Endothelial cell of umbilical vein (primary cell): ENCODE measurements at regions not wholly inside any gene's neighbourhood (a gene's known extent, or its start where the extent isn't known, plus 50 kb on each side); places are given as distances from the start of the nearest gene placed in this dataset.

Experiments
- BruUV-seq: library from RNA; stranded (reverse); fragments of 400-500 nt; replicated peaks from 2 replicates; lab custom pipeline; 2021; lab: Mats Ljungman, UMichigan
- CTCF ChIA-PET: fragments of 300-600, 350-600 bp; sonication (Branson Sonifier 250); formaldehyde crosslinking; loops from one replicate; lab custom pipeline; 2021; ENCODE audit warnings: antibody characterized with exemption, inconsistent platforms; lab: Charles Lee
- POLR2A ChIA-PET: fragments of 300-600, 350-600 bp; sonication (Branson Sonifier 250); formaldehyde crosslinking; loops from one replicate; lab custom pipeline; 2021; ENCODE audit warnings: antibody characterized with exemption, inconsistent platforms; lab: Charles Lee
- DNase-seq: peaks from one replicate; pipeline ENCODE4 v3.0.0-alpha.2; 2011; ENCODE audit warnings: low read depth, low spot score
- FAIRE-seq: peaks from 2 replicates; lab custom pipeline; 2011; peaks lifted over from hg19 to GRCh38; lab: Jason Lieb, UNC
- H2AFZ ChIP-seq: 2 replicates; pipeline ENCODE4 v1.6.0; 2012; ENCODE audit warnings: low read depth, low read length, control low read depth, inconsistent platforms
- H3K27ac ChIP-seq: 2 replicates; pipeline ENCODE4 v1.5.1; 2011; ENCODE audit warnings: low read depth, mild to moderate bottlenecking, control low read depth, low read length, moderate library complexity; ENCODE audit not compliant: insufficient read depth
- H3K27me3 ChIP-seq, 2 experiments: 2 replicates each; pipeline versions ENCODE4 v1.6.0 to v1.6.1; 2011; ENCODE audit warnings: low read length in 2 of 2, mixed read lengths in 1 of 2; ENCODE audit not compliant: control insufficient read depth in 2 of 2, insufficient read depth in 2 of 2
- H3K36me3 ChIP-seq, 2 experiments: 2 replicates in 1 of 2; 3 replicates in 1 of 2; pipeline ENCODE4 v1.5.1; 2011; ENCODE audit warnings: low read length in 2 of 2, mild to moderate bottlenecking in 1 of 2, moderate library complexity in 1 of 2; ENCODE audit not compliant: control insufficient read depth in 2 of 2, insufficient read depth in 2 of 2; ENCODE audit errors: extremely low read depth in 1 of 2
- H3K4me1 ChIP-seq: 3 replicates; pipeline ENCODE4 v1.5.1; 2011; ENCODE audit warnings: mild to moderate bottlenecking, low read length; ENCODE audit not compliant: control insufficient read depth, insufficient read depth; ENCODE audit errors: extremely low read depth
- H3K4me2 ChIP-seq: 2 replicates; pipeline ENCODE4 v1.6.1; 2011; ENCODE audit warnings: low read length, control low read depth, mixed read lengths; ENCODE audit not compliant: insufficient read depth
- H3K4me3 ChIP-seq, 3 experiments: fragments of 200-600 bp in 1 of 3; sonication (generic), shearing (Covaris generic) in 1 of 3; replicated peaks in 1 of 3; 2 replicates each; pipeline ENCODE4 v1.5.1; 2011 to 2016; ENCODE audit warnings: control low read depth in 3 of 3, low read length in 3 of 3, mild to moderate bottlenecking in 2 of 3, inconsistent platforms in 1 of 3, low read depth in 1 of 3, moderate library complexity in 1 of 3; ENCODE audit not compliant: insufficient read depth in 1 of 3
- H3K79me2 ChIP-seq: 2 replicates; pipeline ENCODE4 v1.6.0; 2012; ENCODE audit warnings: low read length, inconsistent platforms; ENCODE audit not compliant: control insufficient read depth, insufficient read depth
- H3K9ac ChIP-seq: replicated peaks from 2 replicates; pipeline ENCODE3; 2011; ENCODE audit warnings: low read length, control low read depth; ENCODE audit not compliant: insufficient read depth; ENCODE audit errors: extremely low read depth
- H3K9me1 ChIP-seq: replicated peaks from 3 replicates; pipeline ENCODE4 v1.6.0; 2011; ENCODE audit warnings: mild to moderate bottlenecking, low read length; ENCODE audit not compliant: control insufficient read depth, insufficient read depth; ENCODE audit errors: extremely low read depth
- H3K9me3 ChIP-seq: replicated peaks from 2 replicates; pipeline ENCODE4 v1.5.1; 2012; ENCODE audit warnings: low read length, inconsistent platforms; ENCODE audit not compliant: control insufficient read depth, insufficient read depth
- H4K20me1 ChIP-seq: replicated peaks from 2 replicates; pipeline ENCODE3; 2011; ENCODE audit warnings: mild to moderate bottlenecking, low read length; ENCODE audit not compliant: control insufficient read depth, insufficient read depth; ENCODE audit errors: extremely low read depth
- EZH2 ChIP-seq: IDR thresholded peaks from 2 replicates; pipeline ENCODE4 v1.6.1; 2012; ENCODE audit warnings: borderline replicate concordance, low read depth, mild to moderate bottlenecking, moderate library complexity, low read length, inconsistent platforms; ENCODE audit not compliant: severe bottlenecking
- FOS ChIP-seq: IDR thresholded peaks from 2 replicates; pipeline ENCODE4 v1.6.1; 2011; ENCODE audit warnings: mild to moderate bottlenecking, low read length, moderate library complexity, borderline replicate concordance; ENCODE audit not compliant: insufficient read depth
- GATA2 ChIP-seq: IDR thresholded peaks from 2 replicates; pipeline ENCODE4 v1.7.0; 2011; ENCODE audit warnings: low read depth, mild to moderate bottlenecking, moderate library complexity, mixed read lengths, low read length; ENCODE audit not compliant: insufficient read length, insufficient read depth
- JUN ChIP-seq: IDR thresholded peaks from 2 replicates; pipeline ENCODE4 v1.6.1; 2011; ENCODE audit warnings: borderline replicate concordance, low read depth; ENCODE audit not compliant: insufficient read length, insufficient read depth
- MAX ChIP-seq: IDR thresholded peaks from 2 replicates; pipeline ENCODE4 v1.6.1; 2011; ENCODE audit not compliant: insufficient read depth, insufficient read length
- MYC ChIP-seq: IDR thresholded peaks from one replicate; pipeline ENCODE4 v1.6.1; 2011; ENCODE audit warnings: mild to moderate bottlenecking, low read depth, low read length
- POLR2A ChIP-seq: IDR thresholded peaks from 2 replicates; pipeline ENCODE4 v1.6.1; 2012; ENCODE audit warnings: low read depth, mild to moderate bottlenecking, control low read depth, low read length
- POLR2AphosphoS5 ChIP-seq: IDR thresholded peaks from 2 replicates; pipeline ENCODE4 v1.6.1; 2012; ENCODE audit warnings: low read depth, mild to moderate bottlenecking, control low read depth, low read length, moderate library complexity; ENCODE audit not compliant: insufficient read depth
- dilution Hi-C: fragments of 300-500 bp; cut with MboI; formaldehyde crosslinking; loops from one replicate; pipeline ENCODE4 v1.15.0; 2019; ENCODE audit warnings: low sequenced_read_pairs; ENCODE audit not compliant: extremely low pct_ligation_motif_present
- intact Hi-C: fragments of 100-400 bp; cut with micrococcal nuclease; formaldehyde crosslinking; loops from one replicate; pipeline ENCODE4 v1.10.0; 2022
- TF ChIP-seq, protein P1 (sequence below), 2 donors: IDR thresholded peaks; 1 replicate in 1 of 2; 2 replicates in 1 of 2; pipeline ENCODE4 v1.5.1; 2011; ENCODE audit warnings: low read length in 2 of 2, mild to moderate bottlenecking in 2 of 2, moderate library complexity in 2 of 2, control low read depth in 1 of 2, inconsistent platforms in 1 of 2, low read depth in 1 of 2; ENCODE audit not compliant: insufficient read depth in 1 of 2; ENCODE audit errors: extremely low read depth in 1 of 2

GRCh38 chr7:47028284-47028683, 553.6 kb downstream of the TNS3 start:
- CTCF ChIA-PET: interaction anchor here (1.2 kb wide), 1 partner anchor 1106 kb away, joined by 3 read pairs; no protein-coding TSS in a partner anchor
- DNase-seq (no peak), FAIRE-seq (no peak)
- no peaks in the 10 kb centered on the region for H3K36me3 ChIP-seq
- H3K27ac ChIP-seq: no peak overlapping the region
- intact Hi-C loops (loop anchor here (5.0 kb wide), 1 partner anchor 1051 kb away; no protein-coding TSS in a partner anchor), dilution Hi-C loops (no loop called here)
- no peaks in the 10 kb centered on the region for H3K79me2 ChIP-seq
- POLR2A ChIA-PET: no interaction called here
- no peaks in the 10 kb centered on the region for H3K4me1 ChIP-seq
- H3K4me2 ChIP-seq: no peak overlapping the region
- no peaks in the 10 kb centered on the region for H3K9me3 ChIP-seq
- no peak overlapping the region for H2AFZ ChIP-seq
- H3K9ac ChIP-seq: no peak overlapping the region
- H3K4me3 ChIP-seq: no peak overlapping the region
- peaks cover 0 to 2% of the 10 kb centered on the region in 2 experiments for H3K27me3 ChIP-seq
- H3K9me1 ChIP-seq: no peaks in the 10 kb centered on the region
- BruUV-seq: no TSS peak
- TF ChIP-seq GATA2: no peak
- TF ChIP-seq JUN: no peak
- TF ChIP-seq EZH2: no peak
- no peak for TF ChIP-seq FOS
- no peak for TF ChIP-seq MAX
- TF ChIP-seq POLR2AphosphoS5: no peak
- TF ChIP-seq MYC: no peak
- TF ChIP-seq POLR2A: no peak
- TF ChIP-seq, protein P1, sequence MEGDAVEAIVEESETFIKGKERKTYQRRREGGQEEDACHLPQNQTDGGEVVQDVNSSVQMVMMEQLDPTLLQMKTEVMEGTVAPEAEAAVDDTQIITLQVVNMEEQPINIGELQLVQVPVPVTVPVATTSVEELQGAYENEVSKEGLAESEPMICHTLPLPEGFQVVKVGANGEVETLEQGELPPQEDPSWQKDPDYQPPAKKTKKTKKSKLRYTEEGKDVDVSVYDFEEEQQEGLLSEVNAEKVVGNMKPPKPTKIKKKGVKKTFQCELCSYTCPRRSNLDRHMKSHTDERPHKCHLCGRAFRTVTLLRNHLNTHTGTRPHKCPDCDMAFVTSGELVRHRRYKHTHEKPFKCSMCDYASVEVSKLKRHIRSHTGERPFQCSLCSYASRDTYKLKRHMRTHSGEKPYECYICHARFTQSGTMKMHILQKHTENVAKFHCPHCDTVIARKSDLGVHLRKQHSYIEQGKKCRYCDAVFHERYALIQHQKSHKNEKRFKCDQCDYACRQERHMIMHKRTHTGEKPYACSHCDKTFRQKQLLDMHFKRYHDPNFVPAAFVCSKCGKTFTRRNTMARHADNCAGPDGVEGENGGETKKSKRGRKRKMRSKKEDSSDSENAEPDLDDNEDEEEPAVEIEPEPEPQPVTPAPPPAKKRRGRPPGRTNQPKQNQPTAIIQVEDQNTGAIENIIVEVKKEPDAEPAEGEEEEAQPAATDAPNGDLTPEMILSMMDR (IDR thresholded peaks at IDR 0.05; ENCODE audit: extremely low read depth in 1 of 2, insufficient read depth in 1 of 2, low read depth in 1 of 2, low read length in 2 of 2): no peak
- no peaks in the 10 kb centered on the region for H4K20me1 ChIP-seq
